GM19328 (cell line): ENCODE measurements at regions not wholly inside any gene's neighbourhood (a gene's known extent, or its start where the extent isn't known, plus 50 kb on each side); places are given as distances from the start of the nearest gene placed in this dataset.
"Not testable (repeated sequence)": the region's sequence is repeated elsewhere in the genome, so short reads cannot be mapped to it uniquely, and the experiment has no call there.

Experiments used
- ATAC-seq: cut with Tn5 transposase; IDR thresholded peaks from one replicate; pipeline ENCODE4 v1.9.1; 2021; ENCODE audit warnings: mild to moderate bottlenecking, moderate library complexity; ENCODE audit not compliant: unreplicated experiment

GRCh38 chr5:2166979-2167377, 284.3 kb upstream of the IRX4 start:
- no peak for ATAC-seq

GRCh38 chr5:2166306-2166978, 283.7 kb upstream of the IRX4 start:
- ATAC-seq: no peak

- ATAC-seq: no peak
Measured at GRCh38 chr5:2165615-2166305, 283.0 kb upstream of the IRX4 start.

GRCh38 chr5:2165203-2165602, 282.5 kb upstream of the IRX4 start:
- ATAC-seq: no peak

GRCh38 chr5:2164586-2164985, 281.9 kb upstream of the IRX4 start:
- ATAC-seq: no peak

GRCh38 chr5:2163940-2164490, 281.3 kb upstream of the IRX4 start:
- ATAC-seq: no peak

- ATAC-seq: no peak
Measured at GRCh38 chr5:2163060-2163856, 280.5 kb upstream of the IRX4 start.

GRCh38 chr5:2160811-2161210, 278.1 kb upstream of the IRX4 start:
- ATAC-seq: no peak

GRCh38 chr5:2158767-2159166, 276.0 kb upstream of the IRX4 start:
- ATAC-seq: no peak

GRCh38 chr5:2158109-2158508, 275.4 kb upstream of the IRX4 start:
- no peak for ATAC-seq

- no peak for ATAC-seq
Measured at GRCh38 chr5:2157372-2157771, 274.6 kb upstream of the IRX4 start.

GRCh38 chr5:2156358-2157059, 273.8 kb upstream of the IRX4 start:
- ATAC-seq: no peak

- ATAC-seq: no peak
Measured at GRCh38 chr5:2155556-2155955, 272.8 kb upstream of the IRX4 start.

- ATAC-seq: no peak
Measured at GRCh38 chr5:2153802-2154201, 271.1 kb upstream of the IRX4 start.

- no peak for ATAC-seq
Measured at GRCh38 chr5:2153350-2153749, 270.6 kb upstream of the IRX4 start.

GRCh38 chr5:2151301-2151888, 268.7 kb upstream of the IRX4 start:
- not testable (repeated sequence) for ATAC-seq

- no peak for ATAC-seq
Measured at GRCh38 chr5:2149195-2149539, 266.4 kb upstream of the IRX4 start.

GRCh38 chr5:2148312-2149194, 265.8 kb upstream of the IRX4 start:
- ATAC-seq: no peak

GRCh38 chr5:2147504-2148311, 265.0 kb upstream of the IRX4 start:
- no peak for ATAC-seq
